Peyer's patch (tissue), 4 donors: ENCODE measurements at regions not wholly inside any gene's neighbourhood (a gene's known extent, or its start where the extent isn't known, plus 50 kb on each side); places are given as distances from the start of the nearest gene placed in this dataset.

Source experiments
- POLR2A ChIP-seq, 2 donors: fragments of 450-650 bp; IDR thresholded peaks; one replicate each; pipeline ENCODE4 v1.5.1; 2017; ENCODE audit warnings: antibody characterized with exemption in 2 of 2, mild to moderate bottlenecking in 2 of 2, moderate library complexity in 2 of 2
- TF ChIP-seq, protein P1 (sequence below), 6 experiments: fragments of 450-650 bp in 4 of 6; fragments of 200-600 bp in 2 of 6; sonication (generic) in 1 of 6; IDR thresholded peaks; one replicate each; pipeline ENCODE4 v1.5.1; 2017 to 2019; ENCODE audit warnings: antibody characterized with exemption in 6 of 6, mild to moderate bottlenecking in 3 of 6, moderate library complexity in 1 of 6

DNA sequence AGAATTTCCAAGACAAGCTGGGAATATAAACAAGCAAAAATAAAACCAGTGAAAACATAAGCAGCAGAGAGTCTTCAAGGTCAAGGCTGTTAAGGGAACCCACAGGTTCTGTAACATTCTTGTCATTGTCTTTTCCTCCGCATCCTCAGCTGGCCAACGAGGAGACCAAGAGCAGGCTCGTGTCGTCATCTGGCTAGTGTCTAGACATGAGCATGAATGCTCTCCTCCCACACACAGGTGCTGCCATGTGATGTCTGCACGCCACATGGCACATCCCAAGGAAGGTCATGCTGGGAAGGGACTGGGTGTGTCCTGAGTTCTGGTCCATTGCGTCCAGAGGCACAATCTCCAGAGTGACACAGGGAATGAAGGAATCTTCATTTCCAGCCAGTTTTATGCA, 156.2 kb downstream of the POLR2M start:
- TF ChIP-seq, protein P1, sequence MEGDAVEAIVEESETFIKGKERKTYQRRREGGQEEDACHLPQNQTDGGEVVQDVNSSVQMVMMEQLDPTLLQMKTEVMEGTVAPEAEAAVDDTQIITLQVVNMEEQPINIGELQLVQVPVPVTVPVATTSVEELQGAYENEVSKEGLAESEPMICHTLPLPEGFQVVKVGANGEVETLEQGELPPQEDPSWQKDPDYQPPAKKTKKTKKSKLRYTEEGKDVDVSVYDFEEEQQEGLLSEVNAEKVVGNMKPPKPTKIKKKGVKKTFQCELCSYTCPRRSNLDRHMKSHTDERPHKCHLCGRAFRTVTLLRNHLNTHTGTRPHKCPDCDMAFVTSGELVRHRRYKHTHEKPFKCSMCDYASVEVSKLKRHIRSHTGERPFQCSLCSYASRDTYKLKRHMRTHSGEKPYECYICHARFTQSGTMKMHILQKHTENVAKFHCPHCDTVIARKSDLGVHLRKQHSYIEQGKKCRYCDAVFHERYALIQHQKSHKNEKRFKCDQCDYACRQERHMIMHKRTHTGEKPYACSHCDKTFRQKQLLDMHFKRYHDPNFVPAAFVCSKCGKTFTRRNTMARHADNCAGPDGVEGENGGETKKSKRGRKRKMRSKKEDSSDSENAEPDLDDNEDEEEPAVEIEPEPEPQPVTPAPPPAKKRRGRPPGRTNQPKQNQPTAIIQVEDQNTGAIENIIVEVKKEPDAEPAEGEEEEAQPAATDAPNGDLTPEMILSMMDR (IDR thresholded peaks at IDR 0.05) = no peak
- no peak for TF ChIP-seq POLR2A (IDR thresholded peaks at IDR 0.05)
